Suppressor macrophage treated with lipopolysaccharide for 1 hour (primary cell): ENCODE measurements at regions not wholly inside any gene's neighbourhood (a gene's known extent, or its start where the extent isn't known, plus 50 kb on each side); places are given as distances from the start of the nearest gene placed in this dataset.

Experiments used
- DNase-seq, 3 donors: peaks; one replicate each; pipeline ENCODE4 v3.0.0-alpha.2; 2020 to 2022

DNA sequence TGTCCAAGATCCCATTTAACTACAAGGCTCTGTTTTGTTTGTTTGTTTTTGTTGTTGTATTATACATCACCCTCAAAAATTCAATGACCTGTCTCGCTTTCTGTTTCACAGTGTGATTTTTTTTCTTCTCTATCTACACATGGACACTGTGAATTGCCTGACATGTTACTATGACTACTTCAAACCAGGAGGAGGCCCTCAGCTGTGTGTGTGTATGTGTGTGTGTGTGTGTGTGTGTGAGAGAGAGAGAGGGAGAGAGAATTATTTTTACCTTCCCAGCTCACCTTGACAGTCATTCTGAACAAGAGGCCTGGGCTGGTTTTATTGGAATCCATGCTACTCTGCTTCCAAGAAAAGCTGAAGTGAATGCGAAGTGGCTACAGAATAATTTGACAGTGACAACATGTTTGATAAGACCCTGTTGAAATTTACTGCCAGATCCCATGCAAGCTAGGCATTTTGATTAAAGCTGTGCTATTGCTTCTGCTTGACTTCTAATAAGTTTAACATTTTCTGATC, 841.4 kb downstream of the NSUN3 start:
- DNase-seq: no peak

DNA sequence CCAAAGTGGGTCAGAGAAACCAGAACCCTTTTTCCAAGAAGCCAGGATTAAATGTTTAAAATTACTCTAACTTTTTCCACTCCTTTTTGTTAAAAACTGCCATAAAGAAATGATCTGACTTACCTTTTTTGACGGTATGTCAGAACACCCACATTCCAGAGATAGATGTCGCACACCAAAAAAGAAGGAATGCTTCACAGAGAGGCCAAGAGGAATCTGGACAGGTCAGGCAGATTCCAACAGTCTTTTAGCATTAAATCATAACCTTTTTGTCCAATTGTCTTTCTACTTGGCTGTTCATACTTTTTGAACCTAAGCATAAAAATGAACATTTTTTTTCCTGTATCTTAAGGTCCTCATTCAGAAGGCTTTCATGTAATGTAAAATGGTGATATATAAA, 846.9 kb downstream of the NSUN3 start:
- no peak for DNase-seq

DNA sequence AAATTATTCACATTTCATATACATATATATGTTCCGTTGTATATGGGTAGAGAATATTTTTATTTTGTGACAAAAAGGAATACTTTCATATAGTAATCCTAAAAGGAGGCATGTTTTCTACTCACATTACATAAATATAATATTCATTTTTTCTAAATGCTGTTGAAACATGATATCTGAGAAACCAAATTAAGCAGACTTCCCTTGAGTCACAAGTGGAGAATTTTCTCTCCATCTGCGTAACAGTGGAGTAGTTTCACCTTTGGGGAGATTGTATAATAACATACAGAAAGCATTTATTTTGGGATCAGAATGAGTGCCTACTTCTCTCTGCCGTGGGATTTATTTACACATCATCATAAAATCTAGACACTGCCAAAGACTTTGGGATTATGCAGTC, 849.8 kb downstream of the NSUN3 start:
- DNase-seq: no peak

DNA sequence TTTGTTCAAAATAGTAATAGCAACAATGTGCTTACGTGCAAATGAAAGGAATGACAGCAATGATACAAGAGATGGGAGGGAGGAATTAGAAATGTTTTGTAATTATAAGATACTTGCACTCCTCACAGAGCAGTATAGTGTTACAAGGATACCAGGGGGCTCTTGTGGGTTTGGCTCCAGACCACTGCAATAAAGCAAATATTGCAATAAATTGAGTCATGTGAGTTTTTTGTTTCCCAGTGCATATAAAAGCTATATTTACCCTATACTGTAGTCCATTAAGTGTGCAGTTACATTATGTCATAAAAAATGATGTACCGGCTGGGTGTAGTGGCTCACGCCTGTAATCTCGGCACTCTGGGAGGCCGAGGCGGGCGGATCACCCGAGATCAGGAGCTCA, 864.3 kb downstream of the NSUN3 start:
- no peak for DNase-seq

- DNase-seq: peak in 2 of 3 donors; percentile 3 to 5
Observed at GRCh38 chr3:94928921-94929320, 866.1 kb downstream of the NSUN3 start.

GRCh38 chr3:94935738-94936580, 873.1 kb downstream of the NSUN3 start:
- no peak for DNase-seq

GRCh38 chr3:94937980-94938379, 875.1 kb downstream of the NSUN3 start:
- DNase-seq: no peak

- no peak for DNase-seq
Observed at GRCh38 chr3:94946683-94947082, 883.8 kb downstream of the NSUN3 start.

DNA sequence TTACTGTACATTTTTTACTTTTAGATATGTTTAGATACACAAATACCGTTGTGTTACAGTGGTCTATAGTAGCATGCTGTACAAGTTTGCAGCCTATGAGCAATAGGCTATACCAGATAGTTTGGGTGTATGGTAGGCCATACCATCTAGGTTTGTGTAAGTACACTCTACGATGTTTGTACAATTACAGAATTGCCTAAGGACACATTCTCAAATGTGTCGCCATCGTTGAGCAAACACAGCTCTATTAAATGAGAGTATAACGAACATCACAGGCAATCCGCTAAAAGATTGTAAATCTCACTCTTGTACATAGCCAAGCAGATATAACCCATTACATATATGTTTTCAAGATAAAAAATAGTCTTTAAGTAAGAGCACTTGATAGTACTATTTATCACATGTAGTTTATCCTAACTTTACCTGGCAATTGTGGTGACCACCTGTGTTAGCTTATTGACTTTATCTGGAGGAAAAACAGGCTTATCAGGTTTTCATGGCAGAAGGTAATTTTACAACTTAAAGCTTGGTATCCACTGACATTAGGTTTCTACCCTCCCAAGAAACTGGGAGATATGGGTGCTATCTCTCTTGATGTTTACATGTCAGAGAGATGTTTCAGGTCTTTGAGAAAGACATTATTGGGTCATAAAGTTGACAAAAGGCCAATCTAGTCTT, 898.7 kb downstream of the NSUN3 start:
- no peak for DNase-seq

- no peak for DNase-seq
Observed at GRCh38 chr3:94965867-94966475, 903.1 kb downstream of the NSUN3 start.

DNA sequence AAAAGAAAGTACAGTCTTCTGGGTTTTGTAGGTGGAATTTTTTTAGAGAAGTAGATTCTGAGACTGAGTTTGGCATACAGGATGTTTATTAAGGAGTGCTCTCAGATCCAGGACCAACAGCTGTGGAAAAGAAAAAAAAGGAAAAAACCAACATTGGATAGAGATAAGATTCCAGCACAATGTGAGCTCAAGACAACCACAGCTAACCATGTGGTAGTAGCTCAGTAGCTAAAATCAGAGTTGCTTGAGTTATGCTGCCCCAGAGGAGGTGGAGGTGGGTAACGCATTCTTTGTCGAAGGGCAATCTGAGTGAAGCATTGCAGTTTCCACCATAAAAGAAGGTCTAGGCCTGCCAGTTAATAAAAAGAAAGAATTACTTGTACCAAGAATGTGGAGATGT, 904.3 kb downstream of the NSUN3 start:
- no peak for DNase-seq

GRCh38 chr3:94968519-94968918, 905.7 kb downstream of the NSUN3 start:
- DNase-seq: no peak

- no peak for DNase-seq
Observed at GRCh38 chr3:94972066-94972465, 909.2 kb downstream of the NSUN3 start.

DNA sequence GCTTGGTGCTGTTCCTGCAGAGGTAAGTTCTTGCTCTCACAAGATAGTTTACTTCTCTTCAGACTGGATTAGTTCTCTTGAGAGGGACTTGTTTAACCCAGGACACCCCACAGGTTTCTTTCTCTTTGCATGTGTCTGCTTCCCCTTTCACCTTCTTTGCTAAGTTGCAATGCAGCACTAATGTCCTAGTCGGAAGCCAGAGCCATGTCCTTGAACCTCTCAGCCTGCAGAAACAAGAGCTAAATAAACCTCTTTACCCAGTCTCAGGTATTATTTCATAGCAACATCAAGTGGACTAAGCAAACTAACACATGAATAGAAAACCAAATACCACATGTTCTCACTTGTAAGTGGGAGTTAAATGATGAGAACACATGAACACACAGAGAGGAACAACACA, 915.2 kb downstream of the NSUN3 start:
- no peak for DNase-seq

DNA sequence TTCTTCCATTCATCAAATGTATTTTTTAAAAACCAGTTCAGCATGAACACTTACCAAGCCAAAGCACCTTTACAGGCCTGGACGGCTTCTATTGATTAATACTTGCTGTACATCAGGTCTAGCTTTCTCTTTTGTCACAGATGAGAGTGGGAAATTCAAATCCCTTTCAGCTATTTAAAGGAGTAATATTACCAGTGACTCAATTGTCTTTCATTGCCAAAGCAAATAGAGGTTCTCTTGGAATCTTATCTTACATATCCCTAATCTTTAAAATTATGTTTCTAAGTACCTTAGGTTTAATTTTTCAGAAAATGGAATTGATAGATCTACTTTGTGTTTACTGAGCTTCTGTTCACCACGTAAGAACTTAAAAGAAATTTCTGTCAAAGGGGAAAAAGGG, 922.9 kb downstream of the NSUN3 start:
- DNase-seq: no peak

- DNase-seq: no peak
Observed at GRCh38 chr3:94990952-94991705, 928.3 kb downstream of the NSUN3 start.

DNA sequence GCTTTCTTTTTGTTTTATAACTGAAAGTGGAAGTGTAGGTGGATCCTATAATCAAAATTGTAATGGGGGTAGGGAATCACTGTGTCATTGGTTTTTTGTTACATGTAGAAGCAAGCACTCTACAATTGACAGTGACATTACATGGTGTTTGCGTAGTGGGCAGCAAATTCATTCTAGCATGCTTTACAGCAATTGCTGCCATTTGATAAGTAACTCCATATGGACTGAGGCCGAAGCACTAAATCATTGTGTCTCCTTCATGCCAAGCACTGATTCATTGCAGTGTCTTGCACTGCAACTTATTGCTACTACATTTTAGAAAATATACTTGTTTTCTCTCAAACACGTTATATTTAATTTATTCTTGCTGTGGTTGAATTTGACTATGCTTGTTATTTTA, 933.9 kb downstream of the NSUN3 start:
- no peak for DNase-seq

- DNase-seq: no peak
Observed at GRCh38 chr3:95002438-95003046, 939.7 kb downstream of the NSUN3 start.

GRCh38 chr3:95028688-95029087, 965.8 kb downstream of the NSUN3 start:
- DNase-seq: no peak

GRCh38 chr3:95029644-95030043, 966.8 kb downstream of the NSUN3 start:
- no peak for DNase-seq

- DNase-seq: no peak
Observed at GRCh38 chr3:95036526-95037021, 973.7 kb downstream of the NSUN3 start.

GRCh38 chr3:95037097-95037496, 974.2 kb downstream of the NSUN3 start:
- no peak for DNase-seq
